ENCODE measurements at regions not wholly inside any gene's neighbourhood (a gene's known extent, or its start where the extent isn't known, plus 50 kb on each side); places are given as distances from the start of the nearest gene placed in this dataset.
"Not testable (repeated sequence)": the region's sequence is repeated elsewhere in the genome, so short reads cannot be mapped to it uniquely, and the experiment has no call there.

DNA sequence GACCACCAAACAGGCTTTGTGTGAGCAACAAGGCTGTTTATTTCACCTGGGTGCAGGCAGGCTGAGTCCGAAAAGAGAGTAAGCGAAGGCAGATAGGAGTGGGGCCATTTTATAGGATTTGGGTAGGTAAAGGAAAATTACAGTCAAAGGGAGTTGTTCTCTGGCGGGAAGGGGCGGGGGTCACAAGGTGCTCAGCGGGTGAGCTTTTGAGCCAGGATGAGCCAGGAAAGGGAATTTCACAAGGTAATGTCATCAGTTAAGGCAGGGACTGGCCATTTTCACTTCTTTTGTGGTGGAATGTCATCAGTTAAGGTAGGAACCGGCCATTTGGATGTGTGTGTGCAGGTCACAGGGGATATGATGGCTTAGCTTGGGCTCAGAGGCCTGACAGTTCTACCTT, 378.0 kb upstream of the LRRTM4 start:
- TF ChIP-seq, protein P1, sequence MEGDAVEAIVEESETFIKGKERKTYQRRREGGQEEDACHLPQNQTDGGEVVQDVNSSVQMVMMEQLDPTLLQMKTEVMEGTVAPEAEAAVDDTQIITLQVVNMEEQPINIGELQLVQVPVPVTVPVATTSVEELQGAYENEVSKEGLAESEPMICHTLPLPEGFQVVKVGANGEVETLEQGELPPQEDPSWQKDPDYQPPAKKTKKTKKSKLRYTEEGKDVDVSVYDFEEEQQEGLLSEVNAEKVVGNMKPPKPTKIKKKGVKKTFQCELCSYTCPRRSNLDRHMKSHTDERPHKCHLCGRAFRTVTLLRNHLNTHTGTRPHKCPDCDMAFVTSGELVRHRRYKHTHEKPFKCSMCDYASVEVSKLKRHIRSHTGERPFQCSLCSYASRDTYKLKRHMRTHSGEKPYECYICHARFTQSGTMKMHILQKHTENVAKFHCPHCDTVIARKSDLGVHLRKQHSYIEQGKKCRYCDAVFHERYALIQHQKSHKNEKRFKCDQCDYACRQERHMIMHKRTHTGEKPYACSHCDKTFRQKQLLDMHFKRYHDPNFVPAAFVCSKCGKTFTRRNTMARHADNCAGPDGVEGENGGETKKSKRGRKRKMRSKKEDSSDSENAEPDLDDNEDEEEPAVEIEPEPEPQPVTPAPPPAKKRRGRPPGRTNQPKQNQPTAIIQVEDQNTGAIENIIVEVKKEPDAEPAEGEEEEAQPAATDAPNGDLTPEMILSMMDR (IDR thresholded peaks at IDR 0.05; ENCODE audit: insufficient read depth, low read length) = not testable (repeated sequence)
- TF ChIP-seq, protein P2, sequence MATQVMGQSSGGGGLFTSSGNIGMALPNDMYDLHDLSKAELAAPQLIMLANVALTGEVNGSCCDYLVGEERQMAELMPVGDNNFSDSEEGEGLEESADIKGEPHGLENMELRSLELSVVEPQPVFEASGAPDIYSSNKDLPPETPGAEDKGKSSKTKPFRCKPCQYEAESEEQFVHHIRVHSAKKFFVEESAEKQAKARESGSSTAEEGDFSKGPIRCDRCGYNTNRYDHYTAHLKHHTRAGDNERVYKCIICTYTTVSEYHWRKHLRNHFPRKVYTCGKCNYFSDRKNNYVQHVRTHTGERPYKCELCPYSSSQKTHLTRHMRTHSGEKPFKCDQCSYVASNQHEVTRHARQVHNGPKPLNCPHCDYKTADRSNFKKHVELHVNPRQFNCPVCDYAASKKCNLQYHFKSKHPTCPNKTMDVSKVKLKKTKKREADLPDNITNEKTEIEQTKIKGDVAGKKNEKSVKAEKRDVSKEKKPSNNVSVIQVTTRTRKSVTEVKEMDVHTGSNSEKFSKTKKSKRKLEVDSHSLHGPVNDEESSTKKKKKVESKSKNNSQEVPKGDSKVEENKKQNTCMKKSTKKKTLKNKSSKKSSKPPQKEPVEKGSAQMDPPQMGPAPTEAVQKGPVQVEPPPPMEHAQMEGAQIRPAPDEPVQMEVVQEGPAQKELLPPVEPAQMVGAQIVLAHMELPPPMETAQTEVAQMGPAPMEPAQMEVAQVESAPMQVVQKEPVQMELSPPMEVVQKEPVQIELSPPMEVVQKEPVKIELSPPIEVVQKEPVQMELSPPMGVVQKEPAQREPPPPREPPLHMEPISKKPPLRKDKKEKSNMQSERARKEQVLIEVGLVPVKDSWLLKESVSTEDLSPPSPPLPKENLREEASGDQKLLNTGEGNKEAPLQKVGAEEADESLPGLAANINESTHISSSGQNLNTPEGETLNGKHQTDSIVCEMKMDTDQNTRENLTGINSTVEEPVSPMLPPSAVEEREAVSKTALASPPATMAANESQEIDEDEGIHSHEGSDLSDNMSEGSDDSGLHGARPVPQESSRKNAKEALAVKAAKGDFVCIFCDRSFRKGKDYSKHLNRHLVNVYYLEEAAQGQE (IDR thresholded peaks at IDR 0.05; ENCODE audit: insufficient replicate concordance, low read depth) = not testable (repeated sequence)
